Kidney epithelial cell (primary cell): ENCODE measurements at regions not wholly inside any gene's neighbourhood (a gene's known extent, or its start where the extent isn't known, plus 50 kb on each side); places are given as distances from the start of the nearest gene placed in this dataset.
A peak's percentile ranks its signal among the peaks of the same experiment; 100 is the strongest.

Source experiments
- DNase-seq: peaks from one replicate; pipeline ENCODE4 v3.0.0-alpha.2; 2010; ENCODE audit warnings: low read depth
- H3K27me3 ChIP-seq: 2 replicates; pipeline ENCODE4 v1.6.0; 2011; ENCODE audit warnings: low read length; ENCODE audit not compliant: control insufficient read depth, insufficient read depth
- H3K36me3 ChIP-seq: 2 replicates; pipeline ENCODE4 v1.5.1; 2011; ENCODE audit warnings: low read length; ENCODE audit not compliant: control insufficient read depth, insufficient read depth
- H3K4me3 ChIP-seq: 2 replicates; pipeline ENCODE4 v1.5.1; 2011; ENCODE audit warnings: low read depth, mild to moderate bottlenecking, control low read depth, low read length
- TF ChIP-seq, protein P1 (sequence below): IDR thresholded peaks from 2 replicates; pipeline ENCODE4 v1.5.1; 2011; ENCODE audit warnings: mild to moderate bottlenecking, moderate library complexity, low read length, control low read depth, inconsistent platforms; ENCODE audit not compliant: insufficient read depth, poor library complexity, severe bottlenecking

DNA sequence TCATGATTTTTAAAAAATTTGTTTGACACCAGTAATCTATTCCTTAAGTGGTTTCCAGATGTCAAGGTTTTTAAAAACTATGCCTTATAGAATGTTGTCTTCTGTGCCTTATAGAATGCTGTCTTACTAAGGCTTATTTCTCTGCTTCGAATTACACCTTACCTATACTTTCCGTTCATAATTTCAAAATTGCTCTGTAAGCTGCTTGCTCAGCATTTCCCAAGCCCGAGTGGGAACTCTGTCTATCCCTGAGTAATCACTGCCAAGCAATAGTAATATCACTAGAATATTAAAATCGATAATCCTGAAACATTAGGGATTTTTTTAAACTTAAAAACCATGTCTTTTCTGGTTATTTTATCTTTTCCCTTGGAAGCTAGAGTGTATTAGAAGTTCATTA is 376.3 kb downstream of the PIK3R1 start:
- DNase-seq = no peak
- H3K27me3 ChIP-seq = no peaks in the 10 kb centered on the region
- H3K36me3 ChIP-seq = no peaks in the 10 kb centered on the region
- TF ChIP-seq, protein P1, sequence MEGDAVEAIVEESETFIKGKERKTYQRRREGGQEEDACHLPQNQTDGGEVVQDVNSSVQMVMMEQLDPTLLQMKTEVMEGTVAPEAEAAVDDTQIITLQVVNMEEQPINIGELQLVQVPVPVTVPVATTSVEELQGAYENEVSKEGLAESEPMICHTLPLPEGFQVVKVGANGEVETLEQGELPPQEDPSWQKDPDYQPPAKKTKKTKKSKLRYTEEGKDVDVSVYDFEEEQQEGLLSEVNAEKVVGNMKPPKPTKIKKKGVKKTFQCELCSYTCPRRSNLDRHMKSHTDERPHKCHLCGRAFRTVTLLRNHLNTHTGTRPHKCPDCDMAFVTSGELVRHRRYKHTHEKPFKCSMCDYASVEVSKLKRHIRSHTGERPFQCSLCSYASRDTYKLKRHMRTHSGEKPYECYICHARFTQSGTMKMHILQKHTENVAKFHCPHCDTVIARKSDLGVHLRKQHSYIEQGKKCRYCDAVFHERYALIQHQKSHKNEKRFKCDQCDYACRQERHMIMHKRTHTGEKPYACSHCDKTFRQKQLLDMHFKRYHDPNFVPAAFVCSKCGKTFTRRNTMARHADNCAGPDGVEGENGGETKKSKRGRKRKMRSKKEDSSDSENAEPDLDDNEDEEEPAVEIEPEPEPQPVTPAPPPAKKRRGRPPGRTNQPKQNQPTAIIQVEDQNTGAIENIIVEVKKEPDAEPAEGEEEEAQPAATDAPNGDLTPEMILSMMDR = no peak
- H3K4me3 ChIP-seq = no peak overlapping the region

DNA sequence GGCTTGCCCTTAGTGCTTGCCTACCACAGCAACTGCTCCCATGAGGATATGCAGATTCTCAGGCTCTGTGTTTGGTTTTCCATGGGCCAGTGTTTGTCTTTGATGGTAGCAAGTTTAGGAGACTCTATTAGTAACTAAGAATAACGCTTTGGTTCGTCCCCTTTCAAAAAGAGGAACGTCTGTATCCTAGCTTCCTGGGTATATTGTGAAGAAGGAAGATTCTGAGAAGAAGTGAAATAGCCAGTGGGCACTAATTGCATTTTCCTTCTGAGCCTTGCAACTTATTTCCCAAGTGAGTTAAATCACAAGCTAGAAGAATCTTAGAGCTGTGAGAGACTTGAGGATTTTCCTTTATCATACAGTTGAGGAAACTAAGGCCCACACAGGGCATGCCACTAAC is 376.8 kb downstream of the PIK3R1 start:
- TF ChIP-seq, protein P1 = no peak
- H3K27me3 ChIP-seq = no peaks in the 10 kb centered on the region
- H3K4me3 ChIP-seq = no peak overlapping the region
- no peak for DNase-seq
- no peaks in the 10 kb centered on the region for H3K36me3 ChIP-seq

DNA sequence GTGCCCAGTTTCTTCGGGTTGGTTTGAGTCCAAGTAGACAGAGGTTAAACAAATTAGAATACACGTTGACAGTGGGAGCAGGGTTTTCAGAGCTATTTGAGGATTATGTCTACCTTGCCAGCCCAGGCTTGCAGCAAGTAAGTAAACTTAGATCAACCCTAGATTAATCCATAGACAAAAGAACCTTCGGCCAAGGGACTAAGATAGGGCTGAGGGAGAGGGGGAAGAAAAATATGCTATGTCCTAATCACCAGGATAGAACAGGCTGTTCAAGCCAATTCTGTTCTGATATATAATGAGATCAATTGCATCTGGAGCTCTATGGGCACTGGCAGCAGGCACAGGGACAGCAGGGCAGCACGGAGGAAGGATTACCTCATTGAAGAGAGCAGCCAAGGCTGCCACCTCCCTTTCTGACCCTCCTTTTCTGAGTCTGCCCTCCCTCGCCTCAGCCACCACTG is 377.7 kb downstream of the PIK3R1 start:
- H3K27me3 ChIP-seq = no peaks in the 10 kb centered on the region
- no peak overlapping the region for H3K4me3 ChIP-seq
- peak; percentile 5 for DNase-seq
- no peaks in the 10 kb centered on the region for H3K36me3 ChIP-seq
- TF ChIP-seq, protein P1 = no peak

DNA sequence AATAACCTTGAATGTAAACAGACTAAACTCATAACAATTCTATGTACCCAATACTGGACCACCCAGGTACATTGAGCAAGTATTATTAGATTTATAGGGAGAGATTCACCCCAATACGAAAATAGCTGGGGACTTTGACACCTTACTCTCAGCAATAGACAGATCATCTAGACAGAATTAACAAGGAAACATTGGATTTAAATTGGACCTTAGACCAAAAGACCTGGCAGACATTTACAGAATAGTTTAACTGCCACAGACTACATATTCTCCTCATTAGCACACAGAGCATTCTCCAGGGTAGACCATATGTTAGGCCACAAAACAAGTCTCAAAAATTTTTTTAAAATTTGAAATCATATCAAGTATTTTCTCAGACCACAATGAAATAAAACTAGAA is 397.4 kb downstream of the PIK3R1 start:
- Histone ChIP-seq H3K27me3 (no peaks in the 10 kb centered on the region), H3K36me3 (no peaks in the 10 kb centered on the region), H3K4me3 (no peak overlapping the region)
- no peak for DNase-seq
- TF ChIP-seq, protein P1 = no peak

DNA sequence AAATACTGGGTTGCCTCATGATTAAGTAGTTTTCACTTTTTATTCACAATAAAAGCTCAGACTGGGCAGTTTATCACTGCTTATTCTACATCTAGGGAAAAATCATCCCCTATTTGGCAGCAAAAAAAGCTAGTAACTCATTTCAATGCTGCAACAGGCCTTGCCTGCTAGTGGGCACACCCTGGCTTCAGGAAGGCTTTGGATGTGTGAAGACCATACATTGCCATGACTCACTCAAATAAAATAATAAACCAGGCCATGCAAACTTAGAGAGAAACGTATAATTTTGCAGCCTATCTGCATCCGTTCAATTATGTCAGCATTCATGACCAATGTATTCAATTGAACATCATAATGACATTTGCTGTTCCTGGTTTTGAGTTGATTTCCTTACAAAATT is 402.9 kb downstream of the PIK3R1 start:
- no peaks in the 10 kb centered on the region for H3K27me3 ChIP-seq
- DNase-seq = no peak
- TF ChIP-seq, protein P1 = no peak
- H3K36me3 ChIP-seq = no peaks in the 10 kb centered on the region
- no peak overlapping the region for H3K4me3 ChIP-seq

DNA sequence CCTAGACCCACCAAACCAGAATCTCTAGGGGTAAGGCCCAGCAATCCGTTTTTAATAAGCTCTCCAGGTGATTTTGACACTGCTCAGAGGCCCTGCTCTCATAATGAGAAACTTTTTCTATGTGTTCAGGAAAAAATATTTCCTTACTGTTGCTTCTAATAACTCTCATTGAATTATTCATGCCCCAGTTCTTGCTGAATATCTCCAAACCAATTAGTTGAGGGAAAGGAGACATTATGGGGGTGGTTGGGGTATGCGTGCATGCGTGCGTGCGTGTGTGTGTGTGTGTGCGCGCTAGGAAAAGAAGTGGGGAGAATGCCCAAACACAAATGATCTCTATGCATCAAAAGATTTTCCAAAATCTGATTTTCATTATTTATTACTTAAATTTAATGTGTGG is 411.4 kb downstream of the PIK3R1 start:
- H3K4me3 ChIP-seq = no peak overlapping the region
- DNase-seq = no peak
- H3K27me3 ChIP-seq = no peaks in the 10 kb centered on the region
- TF ChIP-seq, protein P1 = no peak
- H3K36me3 ChIP-seq = no peaks in the 10 kb centered on the region
